ENCODE measurements at regions not wholly inside any gene's neighbourhood (a gene's known extent, or its start where the extent isn't known, plus 50 kb on each side); places are given as distances from the start of the nearest gene placed in this dataset.

- peak; percentile 19 for TF ChIP-seq YY1 (IDR thresholded peaks at IDR 0.05; ENCODE audit: extremely low read depth, insufficient replicate concordance, low read depth, low read length)
- TF ChIP-seq TCF7L2 (IDR thresholded peaks at IDR 0.05; ENCODE audit: borderline replicate concordance, extremely low read depth, insufficient read depth, insufficient read length), result peak; percentile 18
- TF ChIP-seq EZH2phosphoT487 (IDR thresholded peaks at IDR 0.05; ENCODE audit: borderline replicate concordance), result no peak
- TF ChIP-seq POLR2AphosphoS5 (IDR thresholded peaks at IDR 0.05; ENCODE audit: low read depth, low read length), result peak; percentile 39; the same call in 1 of the 2 replicates
- TF ChIP-seq ZBTB33 (IDR thresholded peaks at IDR 0.05; ENCODE audit: extremely low read depth, insufficient replicate concordance, low read length), result no peak
- peak; percentile 77; the same call in 1 of the 2 replicates for TF ChIP-seq SIN3A (IDR thresholded peaks at IDR 0.05; ENCODE audit: low read depth)
These were observed 115.8 kb downstream of the SLC25A47 start (continued) for GRCh38 chr14:100438678-100439592.

GRCh38 chr14:100439781-100440180 lies 116.6 kb downstream of the SLC25A47 start:
- H3K4me2 ChIP-seq (ENCODE audit: low read length), result peak overlapping the region; percentile 78
- no peaks in the 10 kb centered on the region for H3K27me3 ChIP-seq (ENCODE audit: insufficient read depth, low read length)
- peaks cover 43 to 78% of the 10 kb centered on the region in 2 experiments for H3K4me1 ChIP-seq (ENCODE audit: control insufficient read depth in 1 of 2, insufficient read depth in 2 of 2, low read length in 2 of 2)
- RAD21 ChIA-PET (ENCODE audit: low non-redundant PET in 1 of 2, low total read pairs in 2 of 2, uncharacterized antibody in 2 of 2, unreplicated experiment in 2 of 2), result interaction anchor here (0.5 to 2.2 kb wide), 14 partner anchors 10 to 214 kb away, joined by 3 to 20 read pairs (median 4); no protein-coding TSS in a partner anchor
- BruUV-seq (replicated peaks), result no TSS peak
- intact Hi-C loops (cut with micrococcal nuclease), result loop anchor here (1.0 to 2.0 kb wide), 3 partner anchors 37 to 215 kb away; no protein-coding TSS in a partner anchor
- no peaks in the 10 kb centered on the region for H4K20me1 ChIP-seq (ENCODE audit: insufficient read depth)
- no peaks in the 10 kb centered on the region for H3K79me2 ChIP-seq (ENCODE audit: insufficient read depth, low read length)
- POLR2A ChIA-PET, result interaction anchor here (0.6 to 1.8 kb wide), 6 partner anchors 18 to 223 kb away, joined by 3 to 5 read pairs (median 4); no protein-coding TSS in a partner anchor
- peak overlapping the region; percentile 12 for H2AFZ ChIP-seq (ENCODE audit: low read depth, low read length, poor library complexity, severe bottlenecking)
- ATAC-seq, result peak; percentile 55
- H3K9me2 ChIP-seq (ENCODE audit: insufficient read depth), result no peaks in the 10 kb centered on the region
- H3K9ac ChIP-seq (ENCODE audit: low read length), result peak overlapping the region; percentile 49
- peak overlapping the region; percentile 77 for H3K27ac ChIP-seq (ENCODE audit: low read depth, low read length)
- no peak for DNase-seq (ENCODE audit: low read depth, low spot score)
- CTCF ChIA-PET, result interaction anchor here (0.6 to 5.7 kb wide), 21 partner anchors 9 to 462 kb away, joined by 3 to 69 read pairs (median 6); no protein-coding TSS in a partner anchor
- no peaks in the 10 kb centered on the region for H3K9me3 ChIP-seq (ENCODE audit: control insufficient read depth in 1 of 2, insufficient read depth in 1 of 2, low read depth in 1 of 2, low read length in 2 of 2)
- H3K4me3 ChIP-seq (replicated peaks in 1 of 2; ENCODE audit: low read depth in 1 of 2, low read length in 2 of 2), result peak overlapping the region in 1 of 2 experiments; percentile 42; a peak in 2 of 4 replicates
- H3K36me3 ChIP-seq (ENCODE audit: control insufficient read depth in 1 of 2, insufficient read depth in 2 of 2, low read length in 2 of 2), result no peaks in the 10 kb centered on the region
- TF ChIP-seq MAX (IDR thresholded peaks at IDR 0.05) (no peak), REST (IDR thresholded peaks at IDR 0.05; ENCODE audit: low read depth) (no peak), ZNF274 (IDR thresholded peaks at IDR 0.05; ENCODE audit: low read depth, low read length) (no peak), ZBTB33 (IDR thresholded peaks at IDR 0.05; ENCODE audit: extremely low read depth, insufficient replicate concordance, low read length) (no peak), ATF3 (IDR thresholded peaks at IDR 0.05) (no peak)

Measured in HCT116 (cell line).